ENCODE measurements at regions not wholly inside any gene's neighbourhood (a gene's known extent, or its start where the extent isn't known, plus 50 kb on each side); places are given as distances from the start of the nearest gene placed in this dataset.

GRCh38 chr3:153673853-153674252 is 447.3 kb upstream of the ARHGEF26 start:
- no peak for DNase-seq (ENCODE audit: extremely low spot score)
- ChIA-PET POLR2A (no interaction called here), CTCF (no interaction called here)
- TF ChIP-seq CTCF (IDR thresholded peaks at IDR 0.05; ENCODE audit: control extremely low read depth, extremely low read depth, low read depth, missing control alignments) = no peak

- no peak for TF ChIP-seq CTCF (IDR thresholded peaks at IDR 0.05; ENCODE audit: control extremely low read depth, extremely low read depth, low read depth, missing control alignments)
- no peak for DNase-seq (ENCODE audit: extremely low spot score)
- POLR2A ChIA-PET = no interaction called here
- CTCF ChIA-PET = no interaction called here
These were observed 441.5 kb upstream of the ARHGEF26 start for GRCh38 chr3:153679714-153680113.

GRCh38 chr3:153680526-153680925 is 440.7 kb upstream of the ARHGEF26 start:
- DNase-seq (ENCODE audit: extremely low spot score) = no peak
- POLR2A ChIA-PET = no interaction called here
- TF ChIP-seq CTCF (IDR thresholded peaks at IDR 0.05; ENCODE audit: control extremely low read depth, extremely low read depth, low read depth, missing control alignments) = no peak
- CTCF ChIA-PET = interaction anchor here (1.4 to 1.9 kb wide), 2 partner anchors 14 kb away, joined by 3 to 4 read pairs; no protein-coding TSS in a partner anchor

GRCh38 chr3:153681057-153681456 is 440.1 kb upstream of the ARHGEF26 start:
- no peak for DNase-seq (ENCODE audit: extremely low spot score)
- POLR2A ChIA-PET = no interaction called here
- CTCF ChIA-PET = interaction anchor here (1.4 to 1.9 kb wide), 3 partner anchors 13 to 53 kb away, joined by 3 to 4 read pairs (median 3); no protein-coding TSS in a partner anchor
- no peak for TF ChIP-seq CTCF (IDR thresholded peaks at IDR 0.05; ENCODE audit: control extremely low read depth, extremely low read depth, low read depth, missing control alignments)

- CTCF ChIA-PET = interaction anchor here (0.8 to 1.0 kb wide), 3 partner anchors 9 to 23 kb away, joined by 3 read pairs; no protein-coding TSS in a partner anchor
- POLR2A ChIA-PET = no interaction called here
- no peak for DNase-seq (ENCODE audit: extremely low spot score)
- TF ChIP-seq CTCF (IDR thresholded peaks at IDR 0.05; ENCODE audit: control extremely low read depth, extremely low read depth, low read depth, missing control alignments) = no peak
These were observed 432.7 kb upstream of the ARHGEF26 start for GRCh38 chr3:153688301-153689120.

- TF ChIP-seq CTCF (IDR thresholded peaks at IDR 0.05; ENCODE audit: control extremely low read depth, extremely low read depth, low read depth, missing control alignments) = no peak
- ChIA-PET POLR2A (no interaction called here), CTCF (interaction anchor here (0.7 kb wide), 1 partner anchor 444 kb away, joined by 3 read pairs; no protein-coding TSS in a partner anchor)
- no peak for DNase-seq (ENCODE audit: extremely low spot score)
These were observed 428.0 kb upstream of the ARHGEF26 start for GRCh38 chr3:153693207-153693606.
